ENCODE measurements at regions not wholly inside any gene's neighbourhood (a gene's known extent, or its start where the extent isn't known, plus 50 kb on each side); places are given as distances from the start of the nearest gene placed in this dataset.

DNA sequence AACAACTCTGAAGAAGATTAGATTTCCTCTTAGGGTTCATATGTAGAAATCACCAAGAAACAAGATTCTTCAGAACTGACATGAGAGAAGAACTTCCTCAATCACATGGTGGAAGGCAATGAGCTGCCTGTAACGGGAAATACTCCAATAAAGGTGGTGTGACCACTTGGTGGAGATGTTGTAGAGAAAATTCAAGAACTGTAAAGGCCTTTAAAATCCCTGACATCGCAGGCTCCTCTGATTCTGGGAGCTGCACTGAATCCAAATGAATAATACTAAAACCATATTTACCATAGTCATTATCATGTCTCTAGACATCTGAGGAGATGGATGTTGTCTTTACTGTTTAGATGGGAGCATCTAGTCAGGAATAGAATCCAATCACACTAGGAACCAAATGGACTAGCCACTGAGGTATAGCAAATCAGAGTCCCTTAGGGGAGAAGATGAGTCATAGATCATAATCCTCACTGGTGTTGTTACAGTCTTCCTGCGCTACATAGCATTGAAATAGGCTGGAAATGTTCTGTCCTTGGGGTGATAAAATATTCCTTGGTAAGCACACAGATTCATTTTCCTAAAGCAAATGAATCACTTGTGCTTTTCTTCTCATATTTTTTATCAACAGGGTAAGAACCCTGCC lies 321.6 kb upstream of the TENM4 start:
- no peak for TF ChIP-seq POLR2A (IDR thresholded peaks at IDR 0.05)
- no peak for TF ChIP-seq CTCF (IDR thresholded peaks at IDR 0.05 in 4 of 5, conservative IDR thresholded peaks at IDR 0.05 in 1 of 5)

All from gastrocnemius medialis (tissue), 4 donors.